ENCODE measurements at regions not wholly inside any gene's neighbourhood (a gene's known extent, or its start where the extent isn't known, plus 50 kb on each side); places are given as distances from the start of the nearest gene placed in this dataset.

DNA sequence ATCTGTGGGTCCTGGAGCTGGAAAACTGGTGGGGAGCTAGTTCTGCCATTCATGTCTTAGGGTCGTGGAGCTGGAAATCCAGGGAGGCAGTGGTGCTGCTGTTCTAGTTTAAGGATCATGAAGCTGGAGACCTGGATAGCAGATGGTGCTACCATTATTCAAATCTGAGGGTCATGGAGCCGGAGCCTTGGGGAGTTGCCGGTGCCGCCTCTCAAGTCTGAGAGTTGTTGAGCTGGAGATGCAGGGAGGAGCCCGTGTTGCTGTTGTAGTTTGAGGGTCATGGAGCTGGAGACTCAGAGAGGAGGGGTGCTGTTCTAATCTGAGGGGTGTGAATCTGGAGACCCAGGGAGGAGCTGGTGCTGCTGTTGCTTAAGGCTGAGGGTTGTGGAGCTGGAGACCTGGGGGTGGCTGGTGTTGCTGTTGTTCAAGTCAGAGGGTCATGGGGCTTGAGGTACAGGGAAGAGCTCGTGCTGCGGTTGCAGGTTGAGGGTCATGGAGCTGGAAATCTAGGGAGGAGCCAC is 86.0 kb upstream of the ZNF479 start:
- TF ChIP-seq, protein P1, sequence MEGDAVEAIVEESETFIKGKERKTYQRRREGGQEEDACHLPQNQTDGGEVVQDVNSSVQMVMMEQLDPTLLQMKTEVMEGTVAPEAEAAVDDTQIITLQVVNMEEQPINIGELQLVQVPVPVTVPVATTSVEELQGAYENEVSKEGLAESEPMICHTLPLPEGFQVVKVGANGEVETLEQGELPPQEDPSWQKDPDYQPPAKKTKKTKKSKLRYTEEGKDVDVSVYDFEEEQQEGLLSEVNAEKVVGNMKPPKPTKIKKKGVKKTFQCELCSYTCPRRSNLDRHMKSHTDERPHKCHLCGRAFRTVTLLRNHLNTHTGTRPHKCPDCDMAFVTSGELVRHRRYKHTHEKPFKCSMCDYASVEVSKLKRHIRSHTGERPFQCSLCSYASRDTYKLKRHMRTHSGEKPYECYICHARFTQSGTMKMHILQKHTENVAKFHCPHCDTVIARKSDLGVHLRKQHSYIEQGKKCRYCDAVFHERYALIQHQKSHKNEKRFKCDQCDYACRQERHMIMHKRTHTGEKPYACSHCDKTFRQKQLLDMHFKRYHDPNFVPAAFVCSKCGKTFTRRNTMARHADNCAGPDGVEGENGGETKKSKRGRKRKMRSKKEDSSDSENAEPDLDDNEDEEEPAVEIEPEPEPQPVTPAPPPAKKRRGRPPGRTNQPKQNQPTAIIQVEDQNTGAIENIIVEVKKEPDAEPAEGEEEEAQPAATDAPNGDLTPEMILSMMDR (IDR thresholded peaks at IDR 0.05; ENCODE audit: insufficient read depth, low read depth, low read length), result no peak
- no peak for TF ChIP-seq EZH2 (IDR thresholded peaks at IDR 0.05; ENCODE audit: insufficient read depth, low read length)
